Fibroblast of lung (primary cell): ENCODE measurements at regions not wholly inside any gene's neighbourhood (a gene's known extent, or its start where the extent isn't known, plus 50 kb on each side); places are given as distances from the start of the nearest gene placed in this dataset.

ENCODE experiments used
- DNase-seq, 2 donors: peaks; one replicate each; pipeline versions ENCODE4 v3.0.0 to v3.0.0-alpha.2; 2010; ENCODE audit warnings: low read depth in 2 of 2
- H2AFZ ChIP-seq: 2 replicates; pipeline ENCODE4 v1.5.1; 2012; ENCODE audit warnings: low read length, control low read depth, inconsistent platforms
- H3K27ac ChIP-seq: 2 replicates; pipeline ENCODE4 v1.5.1; 2011; ENCODE audit warnings: low read length, control low read depth; ENCODE audit not compliant: insufficient read depth
- H3K27me3 ChIP-seq: 2 replicates; pipeline ENCODE4 v1.5.1; 2011; ENCODE audit warnings: mild to moderate bottlenecking, low read length; ENCODE audit not compliant: control insufficient read depth, insufficient read depth
- H3K36me3 ChIP-seq: 2 replicates; pipeline ENCODE4 v1.5.1; 2011; ENCODE audit warnings: low read length; ENCODE audit not compliant: control insufficient read depth, insufficient read depth
- H3K4me1 ChIP-seq: 2 replicates; pipeline ENCODE4 v1.5.1; 2011; ENCODE audit warnings: low read length; ENCODE audit not compliant: control insufficient read depth, insufficient read depth; ENCODE audit errors: extremely low read depth
- H3K4me2 ChIP-seq: 2 replicates; pipeline ENCODE4 v1.5.1; 2011; ENCODE audit warnings: low read length, control low read depth; ENCODE audit not compliant: insufficient read depth; ENCODE audit errors: extremely low read depth
- H3K4me3 ChIP-seq, 4 experiments: fragments of 200-600 bp in 1 of 4; sonication (generic) in 1 of 4; replicated peaks in 1 of 4; 2 replicates each; pipeline ENCODE4 v1.5.1; 2011 to 2016; ENCODE audit warnings: low read length in 4 of 4, low read depth in 3 of 4, mild to moderate bottlenecking in 3 of 4, control low read depth in 2 of 4, inconsistent platforms in 1 of 4, mixed read lengths in 1 of 4; ENCODE audit not compliant: insufficient read depth in 1 of 4; ENCODE audit errors: control extremely low read depth in 1 of 4
- H3K79me2 ChIP-seq: 2 replicates; pipeline ENCODE4 v1.5.1; 2012; ENCODE audit warnings: mild to moderate bottlenecking, low read length, inconsistent platforms; ENCODE audit not compliant: control insufficient read depth, insufficient read depth
- H3K9ac ChIP-seq: 2 replicates; pipeline ENCODE4 v1.5.1; 2011; ENCODE audit warnings: mild to moderate bottlenecking, low read length, control low read depth; ENCODE audit not compliant: insufficient read depth
- H3K9me3 ChIP-seq: 2 replicates; pipeline ENCODE4 v1.5.1; 2012; ENCODE audit warnings: low read depth, low read length; ENCODE audit not compliant: control insufficient read depth, insufficient read depth
- H4K20me1 ChIP-seq: 2 replicates; pipeline ENCODE4 v1.5.1; 2011; ENCODE audit warnings: low read length; ENCODE audit not compliant: control insufficient read depth, insufficient read depth; ENCODE audit errors: extremely low read depth
- EZH2 ChIP-seq: IDR thresholded peaks from 2 replicates; pipeline ENCODE4 v1.5.1; 2012; ENCODE audit warnings: low read length, control low read depth, mild to moderate bottlenecking; ENCODE audit errors: missing control alignments
- TF ChIP-seq, protein P1 (sequence below), 2 donors: IDR thresholded peaks in 1 of 2; conservative IDR thresholded peaks in 1 of 2; 1 replicate in 1 of 2; 2 replicates in 1 of 2; pipeline ENCODE4 v1.5.1; 2011 to 2012; ENCODE audit warnings: low read length in 2 of 2, control low read depth in 1 of 2, inconsistent platforms in 1 of 2, low read depth in 1 of 2, mild to moderate bottlenecking in 1 of 2

DNA sequence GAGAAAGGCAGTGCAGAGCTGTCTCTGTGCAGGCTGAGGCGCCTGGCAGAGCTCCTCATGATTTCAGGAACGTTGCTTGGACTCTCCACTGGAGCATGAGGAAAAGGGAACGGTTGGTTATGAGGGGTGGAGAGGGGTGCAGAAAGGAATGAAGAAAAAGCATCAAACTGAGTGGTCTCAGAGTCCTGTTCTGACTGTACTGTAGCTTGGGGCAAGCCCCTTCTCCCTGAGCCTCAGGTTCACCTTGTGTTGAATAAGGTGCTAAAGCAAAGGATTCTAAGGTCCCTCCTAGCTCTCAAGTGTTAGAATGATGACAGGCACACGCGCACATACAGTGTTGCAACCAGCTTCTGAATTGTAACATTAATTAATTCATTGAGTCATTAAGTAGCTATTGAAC is 125.2 kb upstream of the PARP11 start:
- Histone ChIP-seq H3K27ac (no peak overlapping the region), H3K36me3 (no peaks in the 10 kb centered on the region), H3K4me3 (no peak overlapping the region), H4K20me1 (no peaks in the 10 kb centered on the region), H3K4me2 (no peak overlapping the region), H3K9ac (no peak overlapping the region), H3K9me3 (no peaks in the 10 kb centered on the region), H3K27me3 (peaks cover 2% of the 10 kb centered on the region), H3K4me1 (no peaks in the 10 kb centered on the region), H3K79me2 (no peaks in the 10 kb centered on the region), H2AFZ (no peak overlapping the region)
- no peak for TF ChIP-seq EZH2
- TF ChIP-seq, protein P1, sequence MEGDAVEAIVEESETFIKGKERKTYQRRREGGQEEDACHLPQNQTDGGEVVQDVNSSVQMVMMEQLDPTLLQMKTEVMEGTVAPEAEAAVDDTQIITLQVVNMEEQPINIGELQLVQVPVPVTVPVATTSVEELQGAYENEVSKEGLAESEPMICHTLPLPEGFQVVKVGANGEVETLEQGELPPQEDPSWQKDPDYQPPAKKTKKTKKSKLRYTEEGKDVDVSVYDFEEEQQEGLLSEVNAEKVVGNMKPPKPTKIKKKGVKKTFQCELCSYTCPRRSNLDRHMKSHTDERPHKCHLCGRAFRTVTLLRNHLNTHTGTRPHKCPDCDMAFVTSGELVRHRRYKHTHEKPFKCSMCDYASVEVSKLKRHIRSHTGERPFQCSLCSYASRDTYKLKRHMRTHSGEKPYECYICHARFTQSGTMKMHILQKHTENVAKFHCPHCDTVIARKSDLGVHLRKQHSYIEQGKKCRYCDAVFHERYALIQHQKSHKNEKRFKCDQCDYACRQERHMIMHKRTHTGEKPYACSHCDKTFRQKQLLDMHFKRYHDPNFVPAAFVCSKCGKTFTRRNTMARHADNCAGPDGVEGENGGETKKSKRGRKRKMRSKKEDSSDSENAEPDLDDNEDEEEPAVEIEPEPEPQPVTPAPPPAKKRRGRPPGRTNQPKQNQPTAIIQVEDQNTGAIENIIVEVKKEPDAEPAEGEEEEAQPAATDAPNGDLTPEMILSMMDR (conservative IDR thresholded peaks at IDR 0.05 in 1 of 2, IDR thresholded peaks at IDR 0.05 in 1 of 2; ENCODE audit: low read depth in 1 of 2, low read length in 2 of 2), result no peak
- DNase-seq, result no peak

DNA sequence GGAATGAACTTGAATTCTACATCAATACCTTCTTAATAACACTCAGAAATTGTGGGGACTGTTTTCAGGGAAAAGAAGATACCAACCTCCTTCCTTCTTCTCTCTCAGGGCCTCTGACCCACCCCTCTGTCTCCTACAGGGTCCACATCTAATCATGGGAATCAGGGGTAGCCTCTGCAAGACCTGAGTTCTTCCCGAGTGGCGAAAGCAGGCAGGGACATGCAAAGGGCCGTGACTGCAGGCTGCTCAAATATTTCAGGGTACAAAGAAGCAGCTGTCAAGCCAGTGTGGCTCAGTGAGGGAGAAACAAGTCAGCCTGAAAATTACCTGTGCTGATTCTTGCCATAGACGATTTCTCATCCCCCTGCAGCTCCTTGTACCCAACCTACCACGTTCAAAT is 123.1 kb upstream of the PARP11 start:
- no peaks in the 10 kb centered on the region for H3K4me1 ChIP-seq
- no peak overlapping the region for H3K4me2 ChIP-seq
- no peaks in the 10 kb centered on the region for H3K79me2 ChIP-seq
- H3K27me3 ChIP-seq, result peaks cover 2% of the 10 kb centered on the region
- DNase-seq, result no peak
- no peak overlapping the region for H3K27ac ChIP-seq
- H2AFZ ChIP-seq, result no peak overlapping the region
- no peak overlapping the region for H3K9ac ChIP-seq
- no peaks in the 10 kb centered on the region for H4K20me1 ChIP-seq
- no peaks in the 10 kb centered on the region for H3K36me3 ChIP-seq
- TF ChIP-seq, protein P1 (conservative IDR thresholded peaks at IDR 0.05 in 1 of 2, IDR thresholded peaks at IDR 0.05 in 1 of 2; ENCODE audit: low read depth in 1 of 2, low read length in 2 of 2), result no peak
- no peak for TF ChIP-seq EZH2
- no peaks in the 10 kb centered on the region for H3K9me3 ChIP-seq
- no peak overlapping the region for H3K4me3 ChIP-seq

DNA sequence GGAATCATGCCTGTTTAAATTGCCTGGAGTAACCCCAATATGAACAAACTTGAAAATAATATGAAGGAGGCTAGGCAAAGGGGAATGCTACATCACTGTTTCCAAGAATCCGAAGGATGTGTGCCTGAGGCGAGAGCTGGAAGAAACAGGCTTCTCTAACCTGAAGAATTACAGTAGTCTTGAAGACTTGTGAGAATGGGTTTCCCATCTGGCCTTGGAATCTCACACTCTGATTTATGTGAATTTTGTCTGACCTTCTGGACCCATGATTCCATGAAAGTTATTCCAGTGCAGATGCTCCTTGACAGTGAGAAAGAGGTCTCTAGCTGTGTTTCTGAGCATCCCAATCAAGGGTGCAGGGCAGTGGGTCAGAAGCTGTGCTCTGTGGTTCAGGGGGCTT is 122.1 kb upstream of the PARP11 start:
- DNase-seq, result no peak

More for the DNA sequence above, 122.1 kb upstream of the PARP11 start:
- Histone ChIP-seq H3K9me3 (no peaks in the 10 kb centered on the region), H3K4me3 (no peak overlapping the region), H3K9ac (no peak overlapping the region), H4K20me1 (no peaks in the 10 kb centered on the region), H3K27ac (no peak overlapping the region), H3K36me3 (no peaks in the 10 kb centered on the region), H2AFZ (no peak overlapping the region), H3K79me2 (no peaks in the 10 kb centered on the region), H3K4me2 (no peak overlapping the region), H3K4me1 (no peaks in the 10 kb centered on the region), H3K27me3 (peaks cover 2% of the 10 kb centered on the region)
- TF ChIP-seq EZH2, result no peak
- TF ChIP-seq, protein P1 (conservative IDR thresholded peaks at IDR 0.05 in 1 of 2, IDR thresholded peaks at IDR 0.05 in 1 of 2; ENCODE audit: low read depth in 1 of 2, low read length in 2 of 2), result no peak
